NT2/D1 (cell line): ENCODE measurements at regions not wholly inside any gene's neighbourhood (a gene's known extent, or its start where the extent isn't known, plus 50 kb on each side); places are given as distances from the start of the nearest gene placed in this dataset.

ENCODE experiments used
- SUZ12 ChIP-seq: IDR thresholded peaks from 2 replicates; pipeline ENCODE4 v1.6.1; 2011; ENCODE audit not compliant: insufficient read length, insufficient read depth; ENCODE audit errors: extremely low read depth
- YY1 ChIP-seq: IDR thresholded peaks from 2 replicates; pipeline ENCODE4 v1.6.1; 2011; ENCODE audit not compliant: insufficient read length, insufficient read depth
- ZNF274 ChIP-seq: IDR thresholded peaks from 2 replicates; pipeline ENCODE4 v1.6.1; 2011; ENCODE audit warnings: mild to moderate bottlenecking, low read depth, low read length

- TF ChIP-seq SUZ12 (no peak), ZNF274 (no peak), YY1 (no peak)
Observed at GRCh38 chr3:102081572-102082289, 232.4 kb downstream of the NFKBIZ start.
